GM12878 (cell line): ENCODE measurements at regions not wholly inside any gene's neighbourhood (a gene's known extent, or its start where the extent isn't known, plus 50 kb on each side); places are given as distances from the start of the nearest gene placed in this dataset. TPM values are rescaled to one million over a fixed set of nuclear protein-coding genes. Genes with fewer than 3 reads are reported as not detected.

Source experiments
- ATAC-seq: fragments of 200-7000 bp; cut with Tn5 transposase; 3 replicates; pipeline ENCODE4 v1.9.1; 2020; ENCODE audit warnings: mild to moderate bottlenecking, moderate library complexity
- BruUV-seq: library from RNA; stranded (reverse); fragments of 400-500 nt; replicated peaks from 2 replicates; lab custom pipeline; 2021; lab: Mats Ljungman, UMichigan
- CTCF ChIA-PET: fragments of 300-600 bp; sonication (Branson Sonifier 250); formaldehyde crosslinking; extraction: SDS; loops from one replicate; lab custom pipeline; 2021; ENCODE audit warnings: inconsistent platforms; lab: Yijun Ruan, JAX
- POLR2A ChIA-PET: fragments of 350-600 bp; formaldehyde crosslinking; extraction: SDS; loops from one replicate; lab custom pipeline; 2021; ENCODE audit warnings: inconsistent platforms; lab: Charles Lee
- RAD21 ChIA-PET: fragments of 300-600 bp; sonication (Branson Sonifier 250); formaldehyde crosslinking; loops from one replicate; lab custom pipeline; 2023; ENCODE audit warnings: antibody characterized with exemption; ENCODE audit not compliant: unreplicated experiment; lab: Charles Lee
- SMC1A ChIA-PET: fragments of 300-600 bp; sonication (Branson Sonifier 250); formaldehyde crosslinking; loops from one replicate; lab custom pipeline; 2023; ENCODE audit not compliant: unreplicated experiment, uncharacterized antibody; lab: Charles Lee
- DNase-seq: peaks from one replicate; pipeline ENCODE4 v3.0.0-alpha.2; 2011; ENCODE audit warnings: low read depth, low spot score
- FAIRE-seq: peaks from 3 replicates; lab custom pipeline; 2011; peaks lifted over from hg19 to GRCh38; lab: Jason Lieb, UNC
- H2AFZ ChIP-seq: 2 replicates; pipeline ENCODE4 v1.6.0; 2011; ENCODE audit warnings: low read depth, low read length, control low read depth; ENCODE audit not compliant: control insufficient read depth
- H3K27ac ChIP-seq: 2 replicates; pipeline ENCODE4 v1.5.1; 2011; ENCODE audit warnings: control low read depth; ENCODE audit not compliant: control insufficient read depth, insufficient read depth
- H3K27me3 ChIP-seq, 2 experiments: replicated peaks in 1 of 2; 2 replicates each; pipeline versions ENCODE4 v1.6.0 to v1.6.1; 2011; ENCODE audit warnings: low read length in 1 of 2; ENCODE audit not compliant: control insufficient read depth in 2 of 2, insufficient read depth in 2 of 2
- H3K36me3 ChIP-seq, 2 experiments: 2 replicates each; pipeline ENCODE4 v1.5.1; 2011; ENCODE audit warnings: low read length in 1 of 2; ENCODE audit not compliant: control insufficient read depth in 2 of 2, insufficient read depth in 2 of 2
- H3K4me1 ChIP-seq: 2 replicates; pipeline ENCODE4 v1.6.1; 2011; ENCODE audit warnings: mild to moderate bottlenecking, low read length, moderate library complexity, mixed read lengths; ENCODE audit not compliant: control insufficient read depth, insufficient read depth
- H3K4me2 ChIP-seq: 2 replicates; pipeline ENCODE4 v1.6.0; 2011; ENCODE audit warnings: control low read depth; ENCODE audit not compliant: control insufficient read depth, insufficient read depth
- H3K4me3 ChIP-seq: fragments of 200-600 bp; sonication (generic); 2 replicates; pipeline ENCODE4 v1.5.1; 2016
- H3K79me2 ChIP-seq: 2 replicates; pipeline ENCODE4 v1.6.0; 2011; ENCODE audit warnings: low read length; ENCODE audit not compliant: control insufficient read depth, insufficient read depth
- H3K9ac ChIP-seq: 2 replicates; pipeline ENCODE4 v1.8.0; 2011; ENCODE audit warnings: low read length, control low read depth, mixed read lengths; ENCODE audit not compliant: control insufficient read depth, insufficient read depth
- H3K9me3 ChIP-seq: replicated peaks from 3 replicates; pipeline ENCODE4 v1.5.1; 2011; ENCODE audit warnings: mild to moderate bottlenecking, low read length; ENCODE audit not compliant: control insufficient read depth, insufficient read depth
- H4K20me1 ChIP-seq: 2 replicates; pipeline ENCODE4 v1.6.0; 2011; ENCODE audit not compliant: control insufficient read depth, insufficient read depth
- SIN3A ChIP-seq: IDR thresholded peaks from 2 replicates; pipeline ENCODE4 v1.6.1; 2012; ENCODE audit warnings: low read depth, low read length, improper control_type of control experiment
- WGBS: methylation state at CpG from one replicate; pipeline ENCODE4 v1.1.6; 2016; ENCODE audit warnings: low lambda C conversion rate; ENCODE audit not compliant: insufficient replicate concordance, insufficient coverage; ENCODE audit errors: missing lambda C conversion rate; 5-methylcytosine and 5-hydroxymethylcytosine counted together
- in situ Hi-C: fragments of 300-500 bp; cut with MboI; formaldehyde crosslinking; loops from 9 replicates; pipeline ENCODE4 v1.14.3; 2018; ENCODE audit warnings: mixed read lengths
- intact Hi-C: fragments of 100-400 bp; cut with micrococcal nuclease; formaldehyde crosslinking; loops from one replicate; pipeline ENCODE4 v1.14.2; 2022; ENCODE audit not compliant: unreplicated experiment
- microRNA-seq: library from miRNA; unstranded; fragments of <30 nt; microRNA quantifications from one replicate; pipeline ENCODE4, GENCODE V29; 2018
- small RNA-seq: library from RNA; depleted of rRNA; stranded (forward); fragments of <200 nt; gene quantifications from one replicate; pipeline ENCODE3, GENCODE V24; 2014

GRCh38 chr14:50057331-50057730 is 59.0 kb downstream of the VCPKMT start:
- CTCF ChIA-PET = interaction anchor here (2.8 kb wide), 1 partner anchor 11 kb away, joined by 14 read pairs; no protein-coding TSS in a partner anchor
- Histone ChIP-seq H3K27me3 (no peaks in the 10 kb centered on the region), H3K36me3 (no peaks in the 10 kb centered on the region; a peak in 1 of 4 replicates), H3K9me3 (no peaks in the 10 kb centered on the region), H3K79me2 (peaks cover 2% of the 10 kb centered on the region), H3K4me2 (no peak overlapping the region), H3K27ac (no peak overlapping the region), H3K4me1 (peaks cover 22% of the 10 kb centered on the region), H2AFZ (no peak overlapping the region), H4K20me1 (no peaks in the 10 kb centered on the region), H3K4me3 (no peak overlapping the region), H3K9ac (no peak overlapping the region)
- no peak for TF ChIP-seq SIN3A
- in situ Hi-C loops = no loop called here
- 74% methylated on average over 5 of the region's 5 CpGs for WGBS
- DNase-seq (no peak), ATAC-seq (no peak), FAIRE-seq (no peak)
- intact Hi-C loops = no loop called here
- RAD21 ChIA-PET = interaction anchor here (0.9 kb wide), 1 partner anchor 19 kb away, joined by 3 read pairs; no protein-coding TSS in a partner anchor
- POLR2A ChIA-PET = no interaction called here
- BruUV-seq = no TSS peak
- SMC1A ChIA-PET = no interaction called here

GRCh38 chr14:50058113-50058512 is 58.3 kb downstream of the VCPKMT start:
- ChIA-PET CTCF (no interaction called here), POLR2A (no interaction called here)
- peaks cover 4% of the 10 kb centered on the region for H3K79me2 ChIP-seq

More at GRCh38 chr14:50058113-50058512, 58.3 kb downstream of the VCPKMT start:
- no peak overlapping the region for H3K27ac ChIP-seq
- ATAC-seq (no peak), FAIRE-seq (no peak), DNase-seq (no peak)
- no TSS peak for BruUV-seq
- WGBS = 100% methylated on average over 1 of the region's 1 CpG
- in situ Hi-C loops = no loop called here
- intact Hi-C loops = no loop called here
- no peak overlapping the region for H3K9ac ChIP-seq
- ChIA-PET SMC1A (no interaction called here), RAD21 (interaction anchor here (0.9 kb wide), 1 partner anchor 20 kb away, joined by 3 read pairs; no protein-coding TSS in a partner anchor)
- H3K27me3 ChIP-seq = no peaks in the 10 kb centered on the region
- H3K36me3 ChIP-seq = no peaks in the 10 kb centered on the region; a peak in 1 of 4 replicates
- no peak overlapping the region for H3K4me3 ChIP-seq
- H3K9me3 ChIP-seq = no peaks in the 10 kb centered on the region
- H3K4me2 ChIP-seq = no peak overlapping the region
- no peak overlapping the region for H2AFZ ChIP-seq
- no peak for TF ChIP-seq SIN3A
- TF ChIP-seq, all 136 proteins: peak for 0
- H4K20me1 ChIP-seq = no peaks in the 10 kb centered on the region
- H3K4me1 ChIP-seq = peaks cover 30% of the 10 kb centered on the region

Small RNA genes lying in the stretch of these regions (microRNA-seq; reads per million reads assigned to microRNA genes)
- not detected for gene MIR6076

Small RNA genes lying in the stretch of these regions (small RNA-seq; reads per million reads assigned to genes)
- not detected for gene MIR6076
